KG1 (cell line): ENCODE measurements at regions not wholly inside any gene's neighbourhood (a gene's known extent, or its start where the extent isn't known, plus 50 kb on each side); places are given as distances from the start of the nearest gene placed in this dataset.
"Not testable (repeated sequence)": the region's sequence is repeated elsewhere in the genome, so short reads cannot be mapped to it uniquely, and the experiment has no call there.

Experiments used
- DNase-seq: peaks from one replicate; lab custom pipeline; 2025; lab: John Stamatoyannopoulos, UW

DNA sequence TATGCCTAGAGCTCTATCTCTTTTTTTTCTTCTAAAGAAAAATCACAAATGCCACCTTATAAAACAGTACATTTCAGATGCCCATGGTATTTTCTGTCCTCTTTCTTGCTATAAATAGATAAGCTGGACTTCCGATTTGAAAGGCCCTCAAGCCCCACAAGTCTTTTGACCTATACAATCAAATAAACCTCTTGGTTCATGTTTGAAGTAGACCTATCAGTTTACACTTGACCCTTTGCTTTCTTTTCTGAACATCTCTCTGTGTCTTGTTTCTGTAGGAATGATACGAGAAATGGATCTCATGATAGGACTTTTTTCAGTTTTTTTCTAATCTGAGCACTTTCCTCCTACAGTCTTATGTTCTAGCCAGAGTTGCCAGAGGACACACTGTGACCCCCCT, 327.2 kb downstream of the SOX9 start:
- no peak for DNase-seq

DNA sequence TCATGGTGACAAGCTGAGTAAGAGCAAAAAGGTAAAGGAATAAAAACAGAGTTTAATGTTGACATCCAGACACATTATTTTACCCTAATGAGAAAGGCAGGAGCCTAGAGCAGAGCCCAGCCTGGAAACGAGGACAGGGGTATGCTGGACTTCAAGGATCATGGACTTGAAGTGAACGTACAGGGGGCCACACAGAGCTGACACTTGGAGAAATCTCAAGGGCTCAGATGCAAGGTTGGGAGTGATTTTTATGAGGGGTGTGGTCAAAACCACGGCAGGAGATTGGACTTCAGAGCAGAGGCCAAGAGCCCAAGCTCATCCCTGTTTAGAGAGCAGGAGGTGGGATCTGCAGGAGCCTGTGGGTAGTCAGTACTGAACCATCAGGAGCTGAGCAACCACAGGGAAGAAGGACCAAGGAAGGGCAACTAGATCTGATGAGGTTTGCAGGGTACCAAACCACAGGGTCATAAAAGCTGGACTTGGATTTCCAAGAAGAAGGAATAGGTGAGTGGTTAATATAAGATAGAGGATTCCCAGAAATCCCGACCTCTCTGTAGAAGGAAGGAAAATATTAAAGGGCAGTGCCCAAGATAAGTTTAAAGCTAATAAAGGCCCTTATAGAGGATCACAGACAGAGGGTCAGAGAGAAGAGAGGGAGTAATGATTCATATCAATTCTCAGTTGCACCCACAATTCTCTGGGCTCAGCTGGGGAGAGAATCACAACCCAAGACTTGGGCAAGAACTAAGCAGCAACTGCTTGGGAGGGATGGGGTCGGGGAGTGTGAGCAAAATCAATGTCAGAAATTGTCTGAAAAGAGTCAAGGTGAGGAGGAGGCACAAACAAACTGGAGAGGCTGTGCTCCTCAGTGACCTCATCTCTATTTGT, 331.7 kb downstream of the SOX9 start:
- no peak for DNase-seq

GRCh38 chr17:72454342-72454741, 333.5 kb downstream of the SOX9 start:
- no peak for DNase-seq

GRCh38 chr17:72455562-72455961, 334.7 kb downstream of the SOX9 start:
- no peak for DNase-seq

GRCh38 chr17:72456075-72456474, 335.3 kb downstream of the SOX9 start:
- DNase-seq, result no peak

DNA sequence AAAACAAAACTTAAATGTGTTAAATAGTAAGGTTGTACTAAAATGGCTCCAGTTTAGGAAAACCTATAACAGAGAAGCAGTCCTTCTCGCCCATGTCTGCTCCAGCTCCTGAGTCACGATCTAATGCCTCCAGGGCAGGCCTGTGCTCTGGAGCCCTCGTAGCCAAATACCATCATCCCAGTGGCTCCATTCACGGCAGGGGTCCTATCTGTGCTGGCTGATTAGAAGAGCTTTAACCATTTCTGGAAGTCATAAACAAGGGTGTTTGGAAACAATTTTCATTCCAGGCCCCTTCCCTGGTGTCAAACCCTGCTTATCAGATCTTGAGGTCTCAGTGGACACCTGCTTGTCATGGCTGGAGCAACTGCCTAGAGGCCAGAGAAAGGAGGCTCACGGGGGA, 336.9 kb downstream of the SOX9 start:
- DNase-seq, result no peak

- no peak for DNase-seq
Observed at GRCh38 chr17:72458301-72458700, 337.5 kb downstream of the SOX9 start.

DNA sequence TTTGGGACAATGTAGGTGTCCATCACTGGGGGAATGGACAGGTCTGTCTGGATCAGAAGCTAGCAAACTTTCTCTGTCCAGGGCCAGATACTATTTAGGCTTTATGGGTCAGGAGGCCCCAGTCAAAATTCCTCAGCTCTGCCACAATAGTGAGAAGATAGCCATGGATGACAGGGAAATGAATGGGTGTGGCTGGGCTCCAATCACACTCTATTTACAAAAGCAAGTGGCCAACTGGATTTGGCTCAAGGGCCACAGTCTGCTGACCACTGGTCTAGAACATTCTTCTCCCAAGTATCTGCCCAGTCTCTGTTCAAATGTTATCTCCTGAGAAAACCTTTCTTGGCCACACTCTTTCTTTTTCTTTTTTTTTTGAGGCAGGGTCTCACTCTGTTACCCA, 339.9 kb downstream of the SOX9 start:
- no peak for DNase-seq

GRCh38 chr17:72461757-72462156, 340.9 kb downstream of the SOX9 start:
- no peak for DNase-seq

- DNase-seq, result no peak
Observed at GRCh38 chr17:72462407-72462806, 341.6 kb downstream of the SOX9 start.

DNA sequence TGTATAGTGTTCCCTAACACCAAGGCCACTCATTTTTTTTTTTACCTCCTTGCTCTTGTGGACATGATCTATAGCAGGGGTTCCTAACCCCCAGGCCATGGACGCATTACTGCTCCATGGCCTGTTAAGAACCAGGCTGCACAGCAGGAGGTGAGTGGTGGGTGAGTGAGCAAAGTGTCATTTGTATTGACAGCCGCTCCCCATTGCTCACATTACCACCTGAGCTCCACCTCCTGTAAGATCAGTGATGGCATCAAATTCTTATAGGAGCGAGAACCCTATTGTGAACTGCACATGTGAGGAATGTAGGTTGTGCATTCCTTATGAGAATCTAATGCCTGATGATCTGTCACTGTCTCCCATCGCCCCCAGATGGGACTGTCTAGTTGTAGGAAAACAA, 342.0 kb downstream of the SOX9 start:
- DNase-seq, result no peak

DNA sequence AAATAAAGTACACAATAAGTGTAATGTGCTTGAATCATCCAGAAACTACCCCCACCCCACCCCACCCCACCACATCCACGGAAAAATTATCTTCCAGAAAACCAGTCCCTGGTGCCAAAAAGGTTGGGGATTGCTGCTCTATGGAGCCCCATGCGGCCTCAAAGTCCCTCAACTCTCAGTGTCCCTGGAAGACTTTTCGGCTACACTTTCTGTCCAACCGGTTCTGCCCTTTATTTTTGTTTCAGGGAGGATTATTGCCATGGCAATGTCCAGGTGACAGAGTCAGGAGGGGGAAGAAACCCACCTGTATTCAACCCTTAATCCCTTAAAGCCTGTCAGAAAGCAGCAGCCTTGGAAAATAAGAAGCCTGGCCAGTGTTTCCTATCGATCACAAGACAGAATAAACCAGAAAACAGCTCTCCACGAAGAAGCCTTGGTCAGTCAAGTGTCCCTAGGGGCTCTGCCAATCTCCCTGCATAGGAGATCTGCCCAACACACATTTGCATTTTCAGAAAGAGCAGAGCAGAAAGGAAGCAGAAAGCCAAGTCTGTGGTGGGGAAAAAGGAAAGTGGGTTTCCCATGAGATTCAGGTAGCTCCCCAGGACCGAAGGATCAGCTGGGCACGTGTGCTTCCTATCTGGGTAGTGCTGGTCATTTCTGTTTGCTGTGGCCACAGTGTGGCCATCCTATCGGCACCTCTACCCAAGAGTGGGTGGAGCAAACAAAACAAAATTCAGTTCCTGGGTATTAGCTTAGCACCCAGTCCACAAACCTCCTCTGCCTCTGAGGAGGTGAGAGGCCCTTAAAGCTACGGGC, 342.7 kb downstream of the SOX9 start:
- DNase-seq, result no peak

DNA sequence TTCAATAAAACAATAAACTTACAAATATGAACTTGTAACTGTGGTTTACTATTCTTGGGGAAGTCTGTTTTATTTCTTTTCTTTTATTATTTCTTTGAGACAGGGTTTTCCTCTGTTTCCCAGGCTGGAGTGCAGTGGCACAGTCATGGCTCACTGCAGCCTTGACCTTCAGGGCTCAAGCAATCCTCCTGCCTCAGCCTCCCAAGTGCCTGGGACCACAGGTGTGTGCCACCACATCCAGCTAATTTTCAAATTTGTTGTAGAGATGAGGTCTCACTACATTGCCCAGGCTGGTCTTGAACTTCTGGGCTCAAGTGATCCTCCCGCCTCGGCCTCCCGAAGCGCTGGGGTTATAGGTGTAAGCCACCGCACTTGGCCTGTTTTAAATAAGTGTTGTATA, 343.4 kb downstream of the SOX9 start:
- DNase-seq, result not testable (repeated sequence)

GRCh38 chr17:72465191-72466024, 344.6 kb downstream of the SOX9 start:
- DNase-seq, result no peak

- DNase-seq, result no peak
Observed at GRCh38 chr17:72466199-72466598, 345.4 kb downstream of the SOX9 start.

GRCh38 chr17:72466606-72467005, 345.8 kb downstream of the SOX9 start:
- no peak for DNase-seq

GRCh38 chr17:72467841-72468653, 347.2 kb downstream of the SOX9 start:
- DNase-seq, result no peak

DNA sequence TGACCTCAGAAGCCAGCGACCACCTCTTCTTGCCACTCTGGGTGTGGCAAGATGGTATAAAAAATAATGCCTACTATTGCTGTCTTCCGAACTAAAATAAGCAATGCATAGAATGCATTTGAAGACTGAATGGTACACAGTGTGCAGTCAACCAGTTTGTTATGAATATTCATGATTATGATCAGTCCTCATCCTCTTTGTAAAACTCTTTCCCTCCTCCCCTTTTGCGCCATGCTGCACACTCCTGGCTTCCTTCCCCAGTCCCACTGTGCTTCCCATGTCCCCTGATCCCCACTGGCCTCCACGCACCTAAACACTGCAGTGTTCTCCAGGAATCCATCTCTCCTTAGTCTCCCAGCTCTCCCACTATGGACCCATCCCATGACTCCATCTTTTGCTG, 348.0 kb downstream of the SOX9 start:
- no peak for DNase-seq

DNA sequence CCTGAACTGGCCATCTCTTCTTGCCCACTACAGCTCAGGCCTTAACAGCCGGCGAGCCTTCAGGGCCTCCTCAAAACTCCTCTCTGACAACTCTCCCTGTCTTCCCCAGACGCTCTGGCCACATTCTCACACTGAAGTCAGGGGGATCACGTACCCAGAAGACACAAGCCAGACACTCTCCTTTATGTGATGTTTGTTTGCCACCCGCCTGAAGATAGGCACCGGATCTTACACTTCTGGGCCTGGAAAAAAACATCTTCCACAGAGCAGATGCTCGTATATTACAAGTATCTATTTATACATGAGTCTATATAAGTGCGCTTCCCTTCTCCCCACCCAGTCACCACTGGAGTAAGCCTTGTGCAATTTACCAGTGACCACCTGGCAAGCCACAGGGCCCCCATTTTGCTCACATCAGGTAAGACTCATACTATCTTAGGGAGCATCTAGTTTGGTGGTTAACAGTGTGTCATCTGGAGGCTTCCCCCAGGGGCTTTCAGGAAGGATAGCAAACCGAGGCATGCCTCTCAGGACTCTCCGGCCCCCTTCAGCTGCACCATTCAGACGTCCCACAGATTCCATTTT, 349.4 kb downstream of the SOX9 start:
- no peak for DNase-seq

DNA sequence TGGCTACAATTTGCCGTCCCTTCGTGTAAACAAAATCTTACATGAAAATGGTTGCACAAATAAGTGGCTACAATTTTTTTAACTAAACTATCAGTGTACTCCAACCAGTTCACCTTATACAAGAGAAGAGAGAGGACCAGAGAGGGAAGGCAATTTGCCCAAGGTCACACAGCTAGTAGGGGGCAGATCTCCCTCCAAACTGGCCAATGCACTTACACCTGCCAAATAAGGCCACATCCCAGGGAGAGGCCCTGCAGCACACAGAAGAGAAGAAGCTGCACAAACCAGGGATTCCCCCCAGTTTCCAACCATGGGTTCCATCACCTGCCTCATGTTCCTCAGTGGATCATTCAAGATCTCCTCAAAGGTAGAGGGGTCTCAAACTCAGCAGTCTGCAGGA, 349.9 kb downstream of the SOX9 start:
- DNase-seq, result no peak

DNA sequence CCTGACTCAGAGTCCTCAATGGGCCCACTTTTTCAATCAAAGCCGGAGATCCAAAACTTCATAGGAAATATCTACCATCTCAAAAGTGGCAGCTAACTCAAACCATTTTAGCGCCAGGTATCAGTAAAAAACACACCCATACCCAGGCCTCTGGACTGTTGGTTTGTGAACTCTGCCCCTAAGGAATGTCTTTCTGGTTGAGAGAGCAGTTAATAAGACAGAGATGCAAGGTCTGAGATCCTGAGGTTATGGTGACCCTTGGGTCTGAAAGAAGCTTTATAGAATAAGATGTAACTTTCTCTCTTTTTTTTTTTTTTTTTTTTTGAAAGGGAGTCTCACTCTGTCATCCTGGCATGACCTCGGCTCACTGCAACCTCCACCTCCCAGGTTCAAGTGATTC, 350.5 kb downstream of the SOX9 start:
- DNase-seq, result no peak
